B cell (primary cell): ENCODE measurements at regions not wholly inside any gene's neighbourhood (a gene's known extent, or its start where the extent isn't known, plus 50 kb on each side); places are given as distances from the start of the nearest gene placed in this dataset.

ENCODE experiments used
- ATAC-seq: fragments of 200-7000 bp; cut with Tn5 transposase; one replicate; pipeline ENCODE4 v1.10.0; 2021; ENCODE audit warnings: low read depth, mild to moderate bottlenecking, moderate number of reproducible peaks, moderate library complexity
- CTCF ChIA-PET: fragments of 350-600 bp; sonication (Branson Sonifier 250); formaldehyde crosslinking; loops from one replicate; lab custom pipeline; 2021; ENCODE audit warnings: antibody characterized with exemption, inconsistent platforms; lab: Charles Lee
- POLR2A ChIA-PET: fragments of 350-600 bp; sonication (Branson Sonifier 250); formaldehyde crosslinking; loops from one replicate; lab custom pipeline; 2021; ENCODE audit warnings: antibody characterized with exemption; lab: Charles Lee
- DNase-seq: peaks from one replicate; pipeline ENCODE4 v3.0.0; 2013
- H2AFZ ChIP-seq: 2 replicates; pipeline ENCODE4 v1.6.1; 2012; ENCODE audit warnings: mild to moderate bottlenecking, low read depth, low read length; ENCODE audit not compliant: insufficient read depth, poor library complexity, severe bottlenecking
- H3K27ac ChIP-seq, 2 donors: 1 replicate in 1 of 2; 2 replicates in 1 of 2; pipeline ENCODE4 v1.5.1; 2012 to 2013; ENCODE audit warnings: low read length in 2 of 2, mild to moderate bottlenecking in 2 of 2, moderate library complexity in 1 of 2
- H3K27me3 ChIP-seq, 4 experiments: fragments of 200-600 bp in 1 of 4; sonication (generic) in 1 of 4; replicated peaks in 1 of 4; 1 replicate in 2 of 4; 2 replicates in 2 of 4; pipeline versions ENCODE4 v1.6.1 to v1.7.0; 2013 to 2016; ENCODE audit warnings: low read length in 3 of 4, mild to moderate bottlenecking in 2 of 4, mixed read lengths in 1 of 4, moderate library complexity in 1 of 4; ENCODE audit not compliant: insufficient read depth in 4 of 4, control insufficient read depth in 3 of 4; ENCODE audit errors: control extremely low read depth in 1 of 4
- H3K36me3 ChIP-seq, 2 experiments: replicated peaks in 1 of 2; 1 replicate in 1 of 2; 2 replicates in 1 of 2; pipeline versions ENCODE4 v1.6.1 to v1.7.1; 2013; ENCODE audit warnings: low read length in 1 of 2; ENCODE audit not compliant: insufficient read depth in 2 of 2, control insufficient read depth in 1 of 2; ENCODE audit errors: control extremely low read depth in 1 of 2, extremely low read depth in 1 of 2
- H3K4me1 ChIP-seq, 2 donors: fragments of 200-600 bp in 1 of 2; sonication (generic) in 1 of 2; 1 replicate in 1 of 2; 2 replicates in 1 of 2; pipeline versions ENCODE4 v1.5.1 to v1.6.1; 2013 to 2017; ENCODE audit warnings: low read length in 2 of 2; ENCODE audit not compliant: control insufficient read depth in 2 of 2, insufficient read depth in 2 of 2
- H3K4me2 ChIP-seq: replicated peaks from 2 replicates; pipeline ENCODE3; 2012; ENCODE audit warnings: mild to moderate bottlenecking, low read depth, low read length; ENCODE audit not compliant: poor library complexity, severe bottlenecking
- H3K4me3 ChIP-seq, 5 experiments: fragments of 200-600 bp in 1 of 5; sonication (generic) in 1 of 5; 1 replicate in 3 of 5; 2 replicates in 2 of 5; pipeline versions ENCODE4 v1.5.1 to v1.7.0; 2011 to 2016; ENCODE audit warnings: low read length in 4 of 5, mild to moderate bottlenecking in 4 of 5, low read depth in 2 of 5, control low read depth in 1 of 5, moderate library complexity in 1 of 5; ENCODE audit not compliant: insufficient read depth in 1 of 5; ENCODE audit errors: control extremely low read depth in 1 of 5, extremely low read depth in 1 of 5
- H3K79me2 ChIP-seq: fragments of 200-600 bp; sonication (generic); one replicate; pipeline ENCODE4 v1.6.0; 2016; ENCODE audit warnings: low read length; ENCODE audit not compliant: control insufficient read depth, insufficient read depth
- H3K9ac ChIP-seq: fragments of 200-600 bp; sonication (generic); 2 replicates; pipeline ENCODE4 v1.6.1; 2017; ENCODE audit warnings: mild to moderate bottlenecking, low read length, moderate library complexity
- H3K9me3 ChIP-seq, 3 donors: one replicate each; pipeline versions ENCODE4 v1.6.1 to v1.7.1; 2013; ENCODE audit warnings: low read length in 2 of 3; ENCODE audit not compliant: control insufficient read depth in 2 of 3, insufficient read depth in 1 of 3; ENCODE audit errors: control extremely low read depth in 1 of 3
- H4K20me1 ChIP-seq: 2 replicates; pipeline ENCODE4 v1.6.0; 2012; ENCODE audit warnings: mild to moderate bottlenecking, low read length; ENCODE audit not compliant: insufficient read depth, control insufficient read depth, poor library complexity, severe bottlenecking
- H3K27ac Mint-ChIP-seq: one replicate; pipeline ENCODE4 v1.8.0; 2021; ENCODE audit warnings: mixed read lengths
- H3K27me3 Mint-ChIP-seq: one replicate; pipeline ENCODE4 v1.8.0; 2021; ENCODE audit warnings: mixed read lengths
- H3K4me1 Mint-ChIP-seq: one replicate; pipeline ENCODE4 v1.8.0; 2021; ENCODE audit warnings: mixed read lengths
- H3K4me3 Mint-ChIP-seq: one replicate; pipeline ENCODE4 v1.8.0; 2021; ENCODE audit warnings: mixed read lengths
- H3K9me3 Mint-ChIP-seq: one replicate; pipeline ENCODE4 v1.8.0; 2022; ENCODE audit warnings: mixed read lengths; ENCODE audit not compliant: insufficient read depth
- EZH2 ChIP-seq: IDR thresholded peaks from 2 replicates; pipeline ENCODE4 v1.6.1; 2012; ENCODE audit warnings: borderline replicate concordance, low read depth, mild to moderate bottlenecking, moderate library complexity, low read length; ENCODE audit not compliant: insufficient read depth, poor library complexity, severe bottlenecking
- WGBS: methylation state at CpG from one replicate; pipeline ENCODE4 v1.1.5; 2013; ENCODE audit warnings: missing lambda C conversion rate; ENCODE audit not compliant: insufficient coverage; 5-methylcytosine and 5-hydroxymethylcytosine counted together
- intact Hi-C: fragments of 100-400 bp; cut with micrococcal nuclease; formaldehyde crosslinking; loops from one replicate; pipeline ENCODE4 v1.10.0; 2022
- TF ChIP-seq, protein P1 (sequence below): fragments of 200-600 bp; IDR thresholded peaks from one replicate; pipeline ENCODE4 v1.8.0; 2022; ENCODE audit warnings: antibody characterized with exemption, mild to moderate bottlenecking

DNA sequence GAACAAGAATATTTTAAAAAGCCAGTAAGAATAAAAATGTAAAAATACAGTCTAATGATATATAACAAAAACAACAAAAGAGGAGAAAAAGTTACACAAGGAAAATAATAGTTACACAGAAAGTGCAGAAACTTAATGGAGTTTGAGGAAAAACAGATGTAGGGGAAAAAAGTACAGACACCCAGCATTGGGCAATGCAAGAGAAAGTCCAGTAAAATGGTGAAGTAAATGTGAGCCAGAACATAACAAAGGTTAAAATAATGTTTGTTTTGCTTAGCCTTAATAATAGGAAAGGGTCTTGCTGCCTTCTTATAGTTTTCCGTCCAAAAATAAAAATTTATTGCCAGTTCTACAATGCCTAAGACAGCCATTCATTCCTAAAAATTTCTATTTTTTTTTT lies 364.2 kb downstream of the NNT start:
- H3K4me1 Mint-ChIP-seq: no peaks in the 10 kb centered on the region
- H3K4me3 Mint-ChIP-seq: no peak overlapping the region
- Histone ChIP-seq H3K36me3 (no peaks in the 10 kb centered on the region), H3K27me3 (no peaks in the 10 kb centered on the region), H3K27ac (no peak overlapping the region), H2AFZ (no peak overlapping the region), H3K4me3 (no peak overlapping the region), H3K79me2 (no peaks in the 10 kb centered on the region), H3K4me1 (no peaks in the 10 kb centered on the region), H4K20me1 (no peaks in the 10 kb centered on the region), H3K9ac (no peak overlapping the region), H3K9me3 (no peaks in the 10 kb centered on the region), H3K4me2 (no peak overlapping the region)
- TF ChIP-seq, protein P1, sequence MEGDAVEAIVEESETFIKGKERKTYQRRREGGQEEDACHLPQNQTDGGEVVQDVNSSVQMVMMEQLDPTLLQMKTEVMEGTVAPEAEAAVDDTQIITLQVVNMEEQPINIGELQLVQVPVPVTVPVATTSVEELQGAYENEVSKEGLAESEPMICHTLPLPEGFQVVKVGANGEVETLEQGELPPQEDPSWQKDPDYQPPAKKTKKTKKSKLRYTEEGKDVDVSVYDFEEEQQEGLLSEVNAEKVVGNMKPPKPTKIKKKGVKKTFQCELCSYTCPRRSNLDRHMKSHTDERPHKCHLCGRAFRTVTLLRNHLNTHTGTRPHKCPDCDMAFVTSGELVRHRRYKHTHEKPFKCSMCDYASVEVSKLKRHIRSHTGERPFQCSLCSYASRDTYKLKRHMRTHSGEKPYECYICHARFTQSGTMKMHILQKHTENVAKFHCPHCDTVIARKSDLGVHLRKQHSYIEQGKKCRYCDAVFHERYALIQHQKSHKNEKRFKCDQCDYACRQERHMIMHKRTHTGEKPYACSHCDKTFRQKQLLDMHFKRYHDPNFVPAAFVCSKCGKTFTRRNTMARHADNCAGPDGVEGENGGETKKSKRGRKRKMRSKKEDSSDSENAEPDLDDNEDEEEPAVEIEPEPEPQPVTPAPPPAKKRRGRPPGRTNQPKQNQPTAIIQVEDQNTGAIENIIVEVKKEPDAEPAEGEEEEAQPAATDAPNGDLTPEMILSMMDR: no peak
- no peak for TF ChIP-seq EZH2
- no peaks in the 10 kb centered on the region for H3K27me3 Mint-ChIP-seq
- WGBS: no CpG with 5 or more reads among the region's 1 CpG
- DNase-seq: no peak
- H3K27ac Mint-ChIP-seq: no peak overlapping the region
- peaks cover 8% of the 10 kb centered on the region for H3K9me3 Mint-ChIP-seq
- intact Hi-C loops: no loop called here
- ChIA-PET CTCF (no interaction called here), POLR2A (no interaction called here)
- no peak for ATAC-seq

DNA sequence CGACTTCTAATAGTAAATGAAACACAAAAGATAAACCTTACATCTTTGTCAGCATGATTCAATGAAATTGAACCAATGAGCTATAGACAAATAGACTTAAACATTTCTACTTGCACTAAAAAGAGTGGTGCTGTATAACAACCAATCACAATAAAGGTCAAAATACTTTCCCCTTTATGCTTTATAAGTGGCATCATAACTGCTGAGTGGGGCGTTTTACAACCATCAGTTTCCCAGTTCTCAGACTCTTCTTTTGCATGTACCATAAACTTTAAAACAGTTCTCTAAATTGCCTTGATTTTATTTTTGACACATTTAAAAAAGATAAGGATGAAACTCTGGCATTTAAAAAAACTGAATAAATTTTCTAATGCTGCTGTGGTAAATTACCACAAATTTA lies 356.2 kb downstream of the NNT start:
- no peak overlapping the region for H3K9ac ChIP-seq
- DNase-seq: no peak
- H3K4me1 Mint-ChIP-seq: no peaks in the 10 kb centered on the region
- H3K27me3 ChIP-seq: no peaks in the 10 kb centered on the region
- no peak for ATAC-seq
- ChIA-PET CTCF (no interaction called here), POLR2A (no interaction called here)
- intact Hi-C loops: no loop called here
- H3K27ac Mint-ChIP-seq: no peak overlapping the region
- no CpG with 5 or more reads among the region's 2 CpGs for WGBS
- TF ChIP-seq, protein P1: no peak
- TF ChIP-seq EZH2: no peak
- H3K4me2 ChIP-seq: no peak overlapping the region
- H3K4me3 Mint-ChIP-seq: no peak overlapping the region
- H3K9me3 Mint-ChIP-seq: no peaks in the 10 kb centered on the region
- H3K4me3 ChIP-seq: no peak overlapping the region
- no peak overlapping the region for H3K27ac ChIP-seq
- no peaks in the 10 kb centered on the region for H3K4me1 ChIP-seq
- H3K79me2 ChIP-seq: no peaks in the 10 kb centered on the region
- H3K27me3 Mint-ChIP-seq: no peaks in the 10 kb centered on the region
- H4K20me1 ChIP-seq: no peaks in the 10 kb centered on the region
- H2AFZ ChIP-seq: no peak overlapping the region
- H3K36me3 ChIP-seq: no peaks in the 10 kb centered on the region
- H3K9me3 ChIP-seq: no peaks in the 10 kb centered on the region
